COLO829 (cell line): ENCODE measurements at regions not wholly inside any gene's neighbourhood (a gene's known extent, or its start where the extent isn't known, plus 50 kb on each side); places are given as distances from the start of the nearest gene placed in this dataset.

Experiments used
- DNase-seq: peaks from one replicate; pipeline ENCODE4 v3.0.0; 2012; ENCODE audit warnings: low spot score

DNA sequence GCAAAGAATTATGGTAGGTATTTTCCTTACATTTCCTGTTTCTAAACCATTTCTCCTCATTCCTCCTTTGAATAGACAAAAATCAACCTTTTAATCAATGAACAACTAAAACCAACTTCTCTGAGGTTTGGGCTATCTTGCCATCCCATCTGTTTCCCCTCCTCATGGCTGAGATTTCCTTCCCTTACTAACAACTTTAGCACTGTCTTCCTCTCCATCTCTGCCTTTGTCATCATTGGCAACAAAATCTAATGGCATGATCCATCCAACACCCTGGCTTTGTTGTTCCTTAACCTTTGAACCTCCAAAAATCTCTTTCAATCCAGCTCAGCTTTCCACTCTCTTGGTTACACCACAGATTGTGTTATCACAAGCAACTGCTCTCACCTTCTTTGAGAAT lies 95.3 kb upstream of the FAM136A start:
- no peak for DNase-seq

DNA sequence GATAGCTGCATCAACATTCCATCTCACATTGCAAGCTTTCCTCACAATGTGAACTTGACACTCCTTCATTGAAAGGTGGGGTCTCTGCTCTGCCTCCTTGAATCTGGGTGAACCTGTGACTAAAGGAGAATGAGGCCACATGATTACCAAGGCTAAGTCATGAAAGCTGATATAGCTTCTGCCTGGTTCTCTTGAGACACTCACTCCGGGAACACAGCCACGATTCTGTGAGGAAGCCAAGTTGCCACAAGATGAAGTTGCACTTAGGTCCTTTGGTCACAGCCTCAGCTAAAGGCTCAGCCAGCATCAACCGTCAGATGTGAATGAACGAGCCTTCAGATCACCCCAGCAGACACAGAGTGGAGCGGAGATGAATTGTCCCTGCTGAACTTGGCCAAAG lies 94.7 kb upstream of the FAM136A start:
- no peak for DNase-seq

DNA sequence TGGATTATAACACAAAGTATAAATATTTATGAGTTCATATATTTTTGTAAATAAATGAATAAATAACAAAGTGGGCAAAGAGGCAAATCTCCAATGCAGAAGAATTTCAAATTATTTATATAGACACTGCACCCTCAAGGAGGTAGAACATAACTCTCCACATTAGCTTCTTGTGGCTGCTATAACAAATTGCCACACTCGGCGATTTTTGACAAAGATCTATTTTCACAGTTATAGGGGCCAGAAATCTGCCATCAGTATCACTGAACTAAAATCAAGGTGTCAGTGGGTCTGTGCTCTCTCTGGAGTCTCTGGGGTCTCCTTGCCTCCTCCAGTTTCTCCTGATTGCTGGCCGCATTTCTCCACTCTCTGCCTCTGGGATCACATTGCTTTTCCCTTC lies 92.0 kb upstream of the FAM136A start:
- DNase-seq = no peak

DNA sequence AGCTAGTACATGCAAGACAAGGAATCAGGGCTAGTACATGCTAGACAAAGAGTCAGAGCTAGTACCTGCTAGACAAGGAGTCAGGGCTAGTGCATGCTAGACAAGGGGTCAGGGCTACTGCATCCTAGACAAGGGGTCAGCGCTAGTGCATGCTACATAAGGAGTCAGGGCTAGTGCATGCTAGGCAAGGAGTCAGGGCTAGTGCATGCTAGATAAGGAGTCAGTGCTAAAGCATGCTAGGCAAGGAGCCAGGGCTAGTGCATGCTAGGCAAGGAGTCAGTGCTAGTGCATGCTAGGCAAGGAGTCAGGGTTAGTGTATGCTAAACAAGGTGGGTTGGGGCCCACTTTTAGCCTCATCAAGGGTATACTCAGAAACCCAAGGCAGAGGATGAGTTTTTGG lies 90.1 kb upstream of the FAM136A start:
- DNase-seq = no peak

DNA sequence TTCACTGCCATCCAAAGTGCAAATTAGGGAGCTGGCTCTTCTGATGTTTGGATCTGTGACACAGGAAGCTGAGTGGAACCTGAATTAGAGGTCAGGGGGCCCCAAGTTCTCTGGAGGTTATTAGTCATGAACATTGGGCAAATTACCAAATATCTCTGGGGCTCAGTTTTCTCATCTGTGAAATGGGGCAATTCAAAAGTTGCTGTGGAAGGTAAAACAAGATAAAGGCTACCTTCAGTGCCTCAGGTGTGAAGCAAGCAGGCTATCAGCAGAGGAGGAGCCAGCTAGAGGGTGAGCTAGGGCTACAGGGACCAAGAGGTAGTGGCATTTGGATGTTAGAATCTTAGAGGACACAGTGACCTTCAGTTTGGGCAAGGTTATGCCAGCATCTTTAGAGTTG lies 89.4 kb upstream of the FAM136A start:
- no peak for DNase-seq

DNA sequence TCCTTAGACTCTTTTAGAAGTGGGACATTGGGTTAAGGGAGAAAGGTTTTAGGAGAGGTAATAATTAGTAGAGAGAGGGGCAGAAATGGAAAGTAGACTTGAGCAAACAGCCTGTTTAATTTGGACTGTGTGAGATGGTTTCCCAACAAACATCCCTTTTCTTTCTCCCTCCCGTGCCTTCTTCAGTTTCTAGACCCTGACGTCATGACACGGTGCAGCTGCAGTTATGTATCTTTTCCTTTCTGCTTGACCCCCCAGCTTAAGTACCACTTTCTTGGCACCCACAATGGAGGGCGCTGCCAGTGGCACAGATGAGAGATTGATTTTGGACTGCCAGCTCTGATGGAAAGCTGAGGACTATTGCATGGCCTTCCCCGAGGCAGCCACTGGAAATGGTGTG lies 86.9 kb upstream of the FAM136A start:
- no peak for DNase-seq

DNA sequence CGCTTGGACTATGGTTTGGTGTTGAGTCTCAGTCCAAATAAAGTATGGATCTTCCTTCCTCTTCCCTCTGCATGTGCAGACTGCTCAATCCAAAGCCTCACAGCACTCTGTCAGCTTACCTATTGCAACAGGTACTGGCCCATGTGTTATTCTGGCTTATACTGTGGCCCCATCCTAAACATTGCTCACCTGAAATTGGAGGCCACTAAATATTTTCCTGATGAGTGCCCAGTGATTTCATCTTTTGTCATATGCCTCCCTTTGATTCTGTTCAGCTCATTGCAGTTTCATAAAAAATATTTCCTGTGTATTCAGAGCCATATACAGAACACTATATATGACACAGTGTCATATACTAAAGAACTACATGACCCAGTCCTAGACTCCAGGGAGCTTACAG lies 86.3 kb upstream of the FAM136A start:
- DNase-seq = no peak

GRCh38 chr2:70385966-70386595 lies 84.2 kb upstream of the FAM136A start:
- DNase-seq = no peak

GRCh38 chr2:70385204-70385603 lies 83.3 kb upstream of the FAM136A start:
- no peak for DNase-seq

GRCh38 chr2:70381821-70382220 lies 80.0 kb upstream of the FAM136A start:
- no peak for DNase-seq

DNA sequence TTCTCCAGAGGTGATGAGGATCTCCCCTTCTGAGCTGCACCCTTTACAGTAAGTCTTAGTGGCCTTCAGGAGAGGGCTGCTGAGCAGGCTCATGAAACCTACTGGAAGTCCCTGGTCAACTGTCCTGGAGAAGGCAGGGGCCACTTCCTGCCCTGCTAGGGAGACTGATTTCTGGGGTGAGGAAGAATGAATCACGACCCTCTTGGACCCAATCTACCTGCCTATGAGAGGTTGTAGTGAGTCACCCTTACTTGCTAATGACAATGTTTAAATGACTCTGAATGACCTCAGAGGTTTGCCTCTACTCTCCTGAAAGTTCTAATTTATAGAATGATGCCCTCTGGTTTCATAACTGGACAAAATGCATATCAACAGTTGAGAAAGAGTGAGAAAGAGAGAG lies 79.4 kb upstream of the FAM136A start:
- no peak for DNase-seq

GRCh38 chr2:70380621-70381020 lies 78.8 kb upstream of the FAM136A start:
- no peak for DNase-seq

DNA sequence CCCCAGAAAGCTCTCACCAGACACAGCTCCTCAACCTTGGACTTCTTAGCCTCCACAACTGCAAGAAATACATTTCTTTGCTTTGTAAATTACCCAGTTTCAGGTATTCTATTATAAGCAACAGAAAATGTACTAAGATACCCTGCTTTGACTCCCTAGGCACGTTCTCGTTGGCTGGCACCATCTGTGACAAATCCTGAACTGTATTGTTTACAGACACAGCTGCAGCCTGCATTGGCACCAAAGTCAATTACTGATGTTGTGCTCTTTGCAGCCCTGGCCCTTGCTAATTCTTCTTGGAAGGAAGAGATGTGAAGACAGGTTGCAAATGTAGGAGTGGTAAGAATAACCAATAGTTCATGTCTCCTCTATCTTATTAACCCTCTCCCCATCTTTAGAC lies 72.7 kb upstream of the FAM136A start:
- no peak for DNase-seq

DNA sequence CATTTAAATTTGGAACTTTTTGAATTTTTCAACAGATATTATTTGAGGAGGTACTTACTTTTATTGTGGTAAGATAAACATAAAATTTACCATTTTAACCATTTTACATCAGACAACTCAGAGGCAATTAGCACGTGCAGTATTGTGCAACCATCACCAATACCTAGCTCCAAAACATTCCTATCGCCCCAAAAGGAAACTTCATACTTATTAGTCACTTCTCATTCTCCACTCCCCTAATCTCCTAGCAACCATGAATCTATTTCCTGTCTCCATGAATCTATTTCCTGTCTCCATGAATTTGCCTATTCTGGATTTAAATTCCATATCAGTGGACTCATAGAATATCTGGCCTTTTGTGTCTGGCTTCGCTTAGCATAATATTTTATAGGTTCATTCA lies 69.9 kb upstream of the FAM136A start:
- DNase-seq = peak; percentile 47

GRCh38 chr2:70369082-70369481 lies 67.2 kb upstream of the FAM136A start:
- DNase-seq = no peak

DNA sequence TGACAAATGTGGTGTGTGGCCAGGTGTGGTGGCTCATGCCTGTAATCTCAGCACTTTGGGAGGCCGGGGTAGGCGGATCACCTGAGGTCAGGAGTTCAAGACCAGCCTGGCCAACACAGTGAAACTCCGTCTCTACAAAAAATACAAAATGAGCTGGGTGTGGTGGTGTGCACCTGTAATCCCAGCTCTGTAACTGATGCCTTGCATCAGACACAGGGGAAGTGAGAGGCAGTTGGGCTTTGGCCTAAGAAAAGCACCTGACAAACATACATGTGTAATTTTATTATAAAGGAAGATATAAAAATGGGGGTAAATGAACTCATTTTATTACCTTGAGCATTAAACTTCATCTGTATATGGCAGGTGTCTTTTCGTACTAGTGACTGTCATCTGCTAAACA lies 66.7 kb upstream of the FAM136A start:
- DNase-seq = no peak

- no peak for DNase-seq
Measured at GRCh38 chr2:70367722-70368323, 66.0 kb upstream of the FAM136A start.

DNA sequence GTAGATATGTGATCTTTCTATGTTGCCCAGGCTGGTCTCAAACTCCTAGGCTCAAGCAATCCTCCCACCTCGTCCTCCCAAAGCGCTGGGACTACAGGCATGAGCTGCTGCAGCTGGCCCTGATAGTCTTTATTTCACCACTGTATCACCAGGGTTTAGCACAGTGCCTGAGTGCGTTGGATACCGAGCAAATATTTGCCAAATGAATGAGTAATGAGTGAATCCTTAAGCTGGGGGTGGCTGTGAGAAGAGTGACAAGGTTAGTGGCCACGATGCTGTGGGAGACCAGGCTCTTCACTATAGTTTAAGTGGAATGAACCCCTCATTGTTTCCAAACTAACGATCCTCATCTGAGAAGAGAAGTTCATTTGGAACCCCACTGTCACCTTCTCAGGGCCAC lies 60.8 kb upstream of the FAM136A start:
- no peak for DNase-seq

GRCh38 chr2:70360661-70361270 lies 58.9 kb upstream of the FAM136A start:
- DNase-seq = no peak

GRCh38 chr2:70357684-70358071 lies 55.8 kb upstream of the FAM136A start:
- no peak for DNase-seq

- DNase-seq = no peak
Measured at GRCh38 chr2:70356941-70357683, 55.2 kb upstream of the FAM136A start.

GRCh38 chr2:70354264-70354949 lies 52.5 kb upstream of the FAM136A start:
- no peak for DNase-seq
